HEK293 (cell line): ENCODE measurements at regions not wholly inside any gene's neighbourhood (a gene's known extent, or its start where the extent isn't known, plus 50 kb on each side); places are given as distances from the start of the nearest gene placed in this dataset.

Experiments
- PATZ1 ChIP-seq: fragments of 450-650 bp; formaldehyde crosslinking; IDR thresholded peaks from 2 replicates; pipeline ENCODE4 v1.5.1; 2016; ENCODE audit warnings: missing biosample characterization, missing genetic modification characterization
- PRDM10 ChIP-seq: fragments of 450-650 bp; formaldehyde crosslinking; IDR thresholded peaks from 2 replicates; pipeline ENCODE4 v1.5.1; 2016; ENCODE audit warnings: missing biosample characterization, missing genetic modification characterization
- REST ChIP-seq: fragments of 450-650 bp; formaldehyde crosslinking; IDR thresholded peaks from 2 replicates; pipeline ENCODE4 v1.5.1; 2016; ENCODE audit warnings: missing biosample characterization, missing genetic modification characterization
- YY1 ChIP-seq: fragments of 450-650 bp; formaldehyde crosslinking; IDR thresholded peaks from 2 replicates; pipeline ENCODE4 v1.5.1; 2018; ENCODE audit warnings: missing biosample characterization, missing genetic modification characterization
- ZNF146 ChIP-seq: fragments of 450-650 bp; formaldehyde crosslinking; IDR thresholded peaks from 2 replicates; pipeline ENCODE4 v1.5.1; 2016; ENCODE audit warnings: missing biosample characterization, missing genetic modification characterization
- ZNF274 ChIP-seq, 2 experiments: fragments of 200-500 bp in 1 of 2; fragments of 450-650 bp in 1 of 2; sonication (Bioruptor generic) in 1 of 2; formaldehyde crosslinking in 1 of 2; IDR thresholded peaks; 2 replicates each; pipeline versions ENCODE4 v1.5.1 to v1.6.1; 2014 to 2016; ENCODE audit warnings: borderline replicate concordance in 1 of 2, inconsistent platforms in 1 of 2, low read length in 1 of 2, missing biosample characterization in 1 of 2, missing genetic modification characterization in 1 of 2
- ZNF654 ChIP-seq: fragments of 450-650 bp; formaldehyde crosslinking; IDR thresholded peaks from 2 replicates; pipeline ENCODE4 v1.5.1; 2016; ENCODE audit warnings: low read depth, missing biosample characterization, missing genetic modification characterization
- ZNF660 ChIP-seq: fragments of 450-650 bp; IDR thresholded peaks from 2 replicates; pipeline ENCODE4 v1.5.1; 2018; ENCODE audit warnings: missing biosample characterization, mild to moderate bottlenecking, missing genetic modification characterization
- ZNF768 ChIP-seq: fragments of 450-650 bp; formaldehyde crosslinking; IDR thresholded peaks from 2 replicates; pipeline ENCODE4 v1.5.1; 2018; ENCODE audit warnings: missing biosample characterization, mild to moderate bottlenecking, missing genetic modification characterization
- ZNF785 ChIP-seq: fragments of 450-650 bp; formaldehyde crosslinking; IDR thresholded peaks from 2 replicates; pipeline ENCODE4 v1.5.1; 2016; ENCODE audit warnings: missing biosample characterization, missing genetic modification characterization
- ZXDB ChIP-seq: fragments of 450-650 bp; formaldehyde crosslinking; IDR thresholded peaks from 2 replicates; pipeline ENCODE4 v1.5.1; 2016; ENCODE audit warnings: missing biosample characterization, missing genetic modification characterization
- TF ChIP-seq, protein P1 (sequence below): fragments of 450-650 bp; formaldehyde crosslinking; IDR thresholded peaks from 2 replicates; pipeline ENCODE4 v1.5.1; 2016; ENCODE audit warnings: missing biosample characterization, missing genetic modification characterization
- TF ChIP-seq, protein P2 (sequence below): fragments of 450-650 bp; formaldehyde crosslinking; IDR thresholded peaks from 2 replicates; pipeline ENCODE4 v1.5.1; 2017; ENCODE audit warnings: missing biosample characterization, missing genetic modification characterization
- TF ChIP-seq, protein P3 (sequence below): fragments of 450-650 bp; formaldehyde crosslinking; IDR thresholded peaks from 2 replicates; pipeline ENCODE4 v1.5.1; 2016; ENCODE audit warnings: missing biosample characterization, missing genetic modification characterization

DNA sequence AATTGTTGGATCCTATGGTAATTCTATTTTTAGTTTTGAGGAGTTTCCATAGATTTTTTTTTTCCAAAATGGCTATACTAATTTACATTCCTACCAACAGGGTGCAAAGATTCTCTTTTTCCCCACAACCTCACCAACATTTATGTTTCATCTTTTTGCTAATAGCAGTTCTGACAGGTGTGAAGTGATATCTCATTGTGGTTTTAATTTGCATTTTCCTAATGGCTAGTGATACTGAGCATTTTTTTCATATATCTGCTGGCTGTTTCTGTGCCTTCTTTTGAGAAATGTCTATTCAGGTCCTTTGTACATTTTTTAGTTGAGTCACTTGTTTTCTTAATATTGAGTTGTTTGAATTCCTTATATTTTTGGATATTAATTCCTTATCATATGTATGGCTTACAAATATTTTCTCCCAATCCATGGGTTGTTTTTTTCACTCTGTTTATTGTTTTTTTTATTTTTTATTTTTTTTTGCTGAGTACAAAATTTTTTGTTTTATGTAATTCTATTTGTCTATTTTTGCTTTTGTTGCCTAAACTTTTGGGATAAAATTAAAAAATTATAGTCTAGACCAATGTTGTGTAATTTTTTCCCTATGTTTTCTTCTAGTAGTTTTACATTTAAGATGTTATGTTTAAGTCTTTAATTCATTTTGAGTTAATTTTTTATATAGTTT lies 205.9 kb upstream of the ADCY1 start:
- TF ChIP-seq, protein P1, sequence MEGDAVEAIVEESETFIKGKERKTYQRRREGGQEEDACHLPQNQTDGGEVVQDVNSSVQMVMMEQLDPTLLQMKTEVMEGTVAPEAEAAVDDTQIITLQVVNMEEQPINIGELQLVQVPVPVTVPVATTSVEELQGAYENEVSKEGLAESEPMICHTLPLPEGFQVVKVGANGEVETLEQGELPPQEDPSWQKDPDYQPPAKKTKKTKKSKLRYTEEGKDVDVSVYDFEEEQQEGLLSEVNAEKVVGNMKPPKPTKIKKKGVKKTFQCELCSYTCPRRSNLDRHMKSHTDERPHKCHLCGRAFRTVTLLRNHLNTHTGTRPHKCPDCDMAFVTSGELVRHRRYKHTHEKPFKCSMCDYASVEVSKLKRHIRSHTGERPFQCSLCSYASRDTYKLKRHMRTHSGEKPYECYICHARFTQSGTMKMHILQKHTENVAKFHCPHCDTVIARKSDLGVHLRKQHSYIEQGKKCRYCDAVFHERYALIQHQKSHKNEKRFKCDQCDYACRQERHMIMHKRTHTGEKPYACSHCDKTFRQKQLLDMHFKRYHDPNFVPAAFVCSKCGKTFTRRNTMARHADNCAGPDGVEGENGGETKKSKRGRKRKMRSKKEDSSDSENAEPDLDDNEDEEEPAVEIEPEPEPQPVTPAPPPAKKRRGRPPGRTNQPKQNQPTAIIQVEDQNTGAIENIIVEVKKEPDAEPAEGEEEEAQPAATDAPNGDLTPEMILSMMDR (tag by site-specific recombination) = no peak
- no peak for TF ChIP-seq ZXDB
- TF ChIP-seq ZNF146 (tag by site-specific recombination) = no peak
- no peak for TF ChIP-seq ZNF785 (tag by site-specific recombination)
- TF ChIP-seq ZNF660 (tag by site-specific recombination) = no peak
- TF ChIP-seq, protein P2, sequence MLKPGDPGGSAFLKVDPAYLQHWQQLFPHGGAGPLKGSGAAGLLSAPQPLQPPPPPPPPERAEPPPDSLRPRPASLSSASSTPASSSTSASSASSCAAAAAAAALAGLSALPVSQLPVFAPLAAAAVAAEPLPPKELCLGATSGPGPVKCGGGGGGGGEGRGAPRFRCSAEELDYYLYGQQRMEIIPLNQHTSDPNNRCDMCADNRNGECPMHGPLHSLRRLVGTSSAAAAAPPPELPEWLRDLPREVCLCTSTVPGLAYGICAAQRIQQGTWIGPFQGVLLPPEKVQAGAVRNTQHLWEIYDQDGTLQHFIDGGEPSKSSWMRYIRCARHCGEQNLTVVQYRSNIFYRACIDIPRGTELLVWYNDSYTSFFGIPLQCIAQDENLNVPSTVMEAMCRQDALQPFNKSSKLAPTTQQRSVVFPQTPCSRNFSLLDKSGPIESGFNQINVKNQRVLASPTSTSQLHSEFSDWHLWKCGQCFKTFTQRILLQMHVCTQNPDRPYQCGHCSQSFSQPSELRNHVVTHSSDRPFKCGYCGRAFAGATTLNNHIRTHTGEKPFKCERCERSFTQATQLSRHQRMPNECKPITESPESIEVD (tag by site-specific recombination) = no peak
- no peak for TF ChIP-seq YY1
- no peak for TF ChIP-seq PRDM10
- no peak for TF ChIP-seq ZNF274 (IDR thresholded peaks at IDR 0.05; ENCODE audit: low read length)
- TF ChIP-seq ZNF274 (tag by site-specific recombination; IDR thresholded peaks at IDR 0.05; ENCODE audit: borderline replicate concordance) = no peak
- no peak for TF ChIP-seq REST
- TF ChIP-seq, protein P3, sequence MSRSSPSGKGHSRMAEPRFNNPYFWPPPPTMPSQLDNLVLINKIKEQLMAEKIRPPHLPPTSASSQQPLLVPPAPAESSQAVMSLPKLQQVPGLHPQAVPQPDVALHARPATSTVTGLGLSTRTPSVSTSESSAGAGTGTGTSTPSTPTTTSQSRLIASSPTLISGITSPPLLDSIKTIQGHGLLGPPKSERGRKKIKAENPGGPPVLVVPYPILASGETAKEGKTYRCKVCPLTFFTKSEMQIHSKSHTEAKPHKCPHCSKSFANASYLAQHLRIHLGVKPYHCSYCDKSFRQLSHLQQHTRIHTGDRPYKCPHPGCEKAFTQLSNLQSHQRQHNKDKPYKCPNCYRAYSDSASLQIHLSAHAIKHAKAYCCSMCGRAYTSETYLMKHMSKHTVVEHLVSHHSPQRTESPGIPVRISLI (tag by site-specific recombination) = no peak
- no peak for TF ChIP-seq PATZ1 (tag by site-specific recombination)
- TF ChIP-seq ZNF768 = no peak
- no peak for TF ChIP-seq ZNF654 (tag by site-specific recombination)
